H1 (cell line): ENCODE measurements at regions not wholly inside any gene's neighbourhood (a gene's known extent, or its start where the extent isn't known, plus 50 kb on each side); places are given as distances from the start of the nearest gene placed in this dataset.

ENCODE experiments used
- EZH2 ChIP-seq: fragments of 200-600 bp; sonication (generic); IDR thresholded peaks from 2 replicates; pipeline ENCODE4 v1.7.1; 2012; ENCODE audit warnings: low read depth, mild to moderate bottlenecking, moderate library complexity, low read length, inconsistent platforms; ENCODE audit not compliant: severe bottlenecking
- POLR2AphosphoS5 ChIP-seq: IDR thresholded peaks from 2 replicates; pipeline ENCODE4 v1.6.1; 2011; ENCODE audit warnings: low read depth, low read length
- SIN3A ChIP-seq, 2 experiments: IDR thresholded peaks in 1 of 2; conservative IDR thresholded peaks in 1 of 2; 2 replicates each; pipeline ENCODE4 v1.6.1; 2011 to 2012; ENCODE audit warnings: low read length in 2 of 2, improper control_type of control experiment in 1 of 2, low read depth in 1 of 2, mild to moderate bottlenecking in 1 of 2
- SIX5 ChIP-seq: IDR thresholded peaks from 2 replicates; pipeline ENCODE4 v1.6.1; 2011; ENCODE audit warnings: mild to moderate bottlenecking, low read depth, low read length
- SP1 ChIP-seq: IDR thresholded peaks from 2 replicates; pipeline ENCODE4 v1.6.1; 2011; ENCODE audit warnings: low read depth, low read length
- TCF12 ChIP-seq: IDR thresholded peaks from 2 replicates; pipeline ENCODE4 v1.6.1; 2011; ENCODE audit warnings: low read depth, mild to moderate bottlenecking, low read length
- USF2 ChIP-seq: IDR thresholded peaks from 2 replicates; pipeline ENCODE4 v1.6.1; 2011; ENCODE audit warnings: low read length, improper control_type of control experiment
- YY1 ChIP-seq: IDR thresholded peaks from 2 replicates; pipeline ENCODE4 v1.6.1; 2011; ENCODE audit warnings: low read depth, mild to moderate bottlenecking, low read length
- TF ChIP-seq, protein P1 (sequence below), 3 experiments: IDR thresholded peaks; 1 replicate in 2 of 3; 2 replicates in 1 of 3; pipeline versions ENCODE4 v1.5.1 to v1.6.1; 2011; ENCODE audit warnings: low read length in 3 of 3, mild to moderate bottlenecking in 3 of 3, inconsistent platforms in 2 of 3, low read depth in 1 of 3, moderate library complexity in 1 of 3; ENCODE audit not compliant: insufficient read depth in 1 of 3; ENCODE audit errors: control extremely low read depth in 1 of 3

GRCh38 chr6:139556532-139556931, 182.1 kb upstream of the CITED2 start:
- TF ChIP-seq SIX5 (no peak), TCF12 (no peak), YY1 (no peak), SP1 (no peak), POLR2AphosphoS5 (no peak), USF2 (no peak), SIN3A (conservative IDR thresholded peaks at IDR 0.05 in 1 of 2, IDR thresholded peaks at IDR 0.05 in 1 of 2; ENCODE audit: low read depth in 1 of 2, low read length in 2 of 2) (no peak), EZH2 (no peak)
- TF ChIP-seq, protein P1, sequence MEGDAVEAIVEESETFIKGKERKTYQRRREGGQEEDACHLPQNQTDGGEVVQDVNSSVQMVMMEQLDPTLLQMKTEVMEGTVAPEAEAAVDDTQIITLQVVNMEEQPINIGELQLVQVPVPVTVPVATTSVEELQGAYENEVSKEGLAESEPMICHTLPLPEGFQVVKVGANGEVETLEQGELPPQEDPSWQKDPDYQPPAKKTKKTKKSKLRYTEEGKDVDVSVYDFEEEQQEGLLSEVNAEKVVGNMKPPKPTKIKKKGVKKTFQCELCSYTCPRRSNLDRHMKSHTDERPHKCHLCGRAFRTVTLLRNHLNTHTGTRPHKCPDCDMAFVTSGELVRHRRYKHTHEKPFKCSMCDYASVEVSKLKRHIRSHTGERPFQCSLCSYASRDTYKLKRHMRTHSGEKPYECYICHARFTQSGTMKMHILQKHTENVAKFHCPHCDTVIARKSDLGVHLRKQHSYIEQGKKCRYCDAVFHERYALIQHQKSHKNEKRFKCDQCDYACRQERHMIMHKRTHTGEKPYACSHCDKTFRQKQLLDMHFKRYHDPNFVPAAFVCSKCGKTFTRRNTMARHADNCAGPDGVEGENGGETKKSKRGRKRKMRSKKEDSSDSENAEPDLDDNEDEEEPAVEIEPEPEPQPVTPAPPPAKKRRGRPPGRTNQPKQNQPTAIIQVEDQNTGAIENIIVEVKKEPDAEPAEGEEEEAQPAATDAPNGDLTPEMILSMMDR (IDR thresholded peaks at IDR 0.05; ENCODE audit: control extremely low read depth in 1 of 3, insufficient read depth in 1 of 3, low read depth in 1 of 3, low read length in 3 of 3), result no peak
